Testis (tissue), 2 donors: ENCODE measurements at regions not wholly inside any gene's neighbourhood (a gene's known extent, or its start where the extent isn't known, plus 50 kb on each side); places are given as distances from the start of the nearest gene placed in this dataset.

Experiments
- POLR2A ChIP-seq: fragments of 450-650 bp; IDR thresholded peaks from one replicate; pipeline ENCODE4 v1.6.1; 2017; ENCODE audit warnings: antibody characterized with exemption, mild to moderate bottlenecking, moderate library complexity
- TF ChIP-seq, protein P1 (sequence below), 3 experiments: fragments of 450-650 bp in 2 of 3; fragments of 200-600 bp in 1 of 3; sonication (generic) in 1 of 3; IDR thresholded peaks; one replicate each; pipeline ENCODE4 v1.5.1; 2016 to 2019; ENCODE audit warnings: antibody characterized with exemption in 3 of 3, mild to moderate bottlenecking in 2 of 3, moderate library complexity in 1 of 3

DNA sequence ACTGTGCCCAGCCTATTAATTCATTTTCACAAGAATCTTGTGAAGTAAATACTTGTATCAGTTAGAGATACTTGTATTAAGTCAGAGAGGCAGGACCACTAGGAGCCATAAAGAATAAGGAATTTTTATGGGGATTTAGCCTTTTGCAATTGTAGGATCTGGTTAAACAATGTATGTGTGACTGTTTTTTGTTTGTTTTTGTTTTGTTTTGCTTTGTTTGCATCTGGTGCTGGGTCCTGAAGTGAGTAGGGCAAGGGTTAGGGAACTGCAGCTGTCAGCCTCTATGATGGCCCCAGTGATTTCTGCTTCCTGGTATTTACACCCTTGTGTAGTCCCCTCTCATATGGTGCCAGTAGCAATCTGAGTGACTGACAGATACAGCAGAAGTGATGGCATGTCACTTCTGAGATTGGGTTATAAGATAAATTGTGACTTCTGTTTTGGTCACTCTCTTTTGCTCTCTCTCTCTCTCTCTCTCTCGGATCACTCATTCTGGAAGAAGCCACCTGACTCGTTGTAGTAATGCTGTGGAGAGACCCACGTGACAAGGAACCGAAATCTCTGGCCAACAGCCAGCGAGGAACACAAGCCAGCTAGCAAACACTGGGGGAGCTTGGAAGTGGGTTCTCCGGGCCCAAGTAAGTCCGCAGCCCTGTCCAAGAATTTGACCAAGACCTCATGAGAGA lies 96.2 kb upstream of the MARK1 start:
- TF ChIP-seq, protein P1, sequence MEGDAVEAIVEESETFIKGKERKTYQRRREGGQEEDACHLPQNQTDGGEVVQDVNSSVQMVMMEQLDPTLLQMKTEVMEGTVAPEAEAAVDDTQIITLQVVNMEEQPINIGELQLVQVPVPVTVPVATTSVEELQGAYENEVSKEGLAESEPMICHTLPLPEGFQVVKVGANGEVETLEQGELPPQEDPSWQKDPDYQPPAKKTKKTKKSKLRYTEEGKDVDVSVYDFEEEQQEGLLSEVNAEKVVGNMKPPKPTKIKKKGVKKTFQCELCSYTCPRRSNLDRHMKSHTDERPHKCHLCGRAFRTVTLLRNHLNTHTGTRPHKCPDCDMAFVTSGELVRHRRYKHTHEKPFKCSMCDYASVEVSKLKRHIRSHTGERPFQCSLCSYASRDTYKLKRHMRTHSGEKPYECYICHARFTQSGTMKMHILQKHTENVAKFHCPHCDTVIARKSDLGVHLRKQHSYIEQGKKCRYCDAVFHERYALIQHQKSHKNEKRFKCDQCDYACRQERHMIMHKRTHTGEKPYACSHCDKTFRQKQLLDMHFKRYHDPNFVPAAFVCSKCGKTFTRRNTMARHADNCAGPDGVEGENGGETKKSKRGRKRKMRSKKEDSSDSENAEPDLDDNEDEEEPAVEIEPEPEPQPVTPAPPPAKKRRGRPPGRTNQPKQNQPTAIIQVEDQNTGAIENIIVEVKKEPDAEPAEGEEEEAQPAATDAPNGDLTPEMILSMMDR (IDR thresholded peaks at IDR 0.05), result no peak
- TF ChIP-seq POLR2A, result no peak
